ENCODE measurements at regions not wholly inside any gene's neighbourhood (a gene's known extent, or its start where the extent isn't known, plus 50 kb on each side); places are given as distances from the start of the nearest gene placed in this dataset.

GRCh38 chr18:76765649-76766048, 56.7 kb upstream of the ZNF236 start:
- TF ChIP-seq CTCF (IDR thresholded peaks at IDR 0.05) (no peak), EP300 (IDR thresholded peaks at IDR 0.05) (no peak)
